ENCODE measurements at regions not wholly inside any gene's neighbourhood (a gene's known extent, or its start where the extent isn't known, plus 50 kb on each side); places are given as distances from the start of the nearest gene placed in this dataset.
"Not testable (repeated sequence)": the region's sequence is repeated elsewhere in the genome, so short reads cannot be mapped to it uniquely, and the experiment has no call there.

DNA sequence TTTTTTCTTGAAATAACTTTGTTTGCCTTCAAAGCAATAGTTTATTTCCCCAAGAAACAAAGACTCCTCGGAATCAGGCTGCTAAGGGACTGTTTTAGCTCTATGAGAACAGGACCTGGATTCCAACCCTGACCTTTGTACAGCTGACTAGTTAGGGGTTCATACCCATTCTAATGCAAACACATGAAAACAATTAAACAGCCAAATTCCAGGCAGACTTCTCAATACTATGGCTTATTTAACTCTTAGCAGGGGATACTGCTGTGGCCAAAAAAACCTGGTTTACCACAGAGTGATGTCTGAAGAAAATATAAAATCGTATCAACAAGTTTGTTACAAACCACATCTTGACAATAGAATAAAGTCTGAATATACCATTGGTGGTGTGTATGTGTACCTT lies 129.6 kb upstream of the INTU start:
- intact Hi-C loops (cut with DNase I), result no loop called here
- WGBS, 4 donors, result 57 to 68% (median 64%) methylated on average over 2 of the region's 2 CpGs
- H3K36me3 ChIP-seq (replicated peaks in 1 of 2), result no peaks in the 10 kb centered on the region
- no peak overlapping the region for H3K4me3 ChIP-seq
- TF ChIP-seq POLR2A (IDR thresholded peaks at IDR 0.05), result no peak
- TF ChIP-seq, protein P1, sequence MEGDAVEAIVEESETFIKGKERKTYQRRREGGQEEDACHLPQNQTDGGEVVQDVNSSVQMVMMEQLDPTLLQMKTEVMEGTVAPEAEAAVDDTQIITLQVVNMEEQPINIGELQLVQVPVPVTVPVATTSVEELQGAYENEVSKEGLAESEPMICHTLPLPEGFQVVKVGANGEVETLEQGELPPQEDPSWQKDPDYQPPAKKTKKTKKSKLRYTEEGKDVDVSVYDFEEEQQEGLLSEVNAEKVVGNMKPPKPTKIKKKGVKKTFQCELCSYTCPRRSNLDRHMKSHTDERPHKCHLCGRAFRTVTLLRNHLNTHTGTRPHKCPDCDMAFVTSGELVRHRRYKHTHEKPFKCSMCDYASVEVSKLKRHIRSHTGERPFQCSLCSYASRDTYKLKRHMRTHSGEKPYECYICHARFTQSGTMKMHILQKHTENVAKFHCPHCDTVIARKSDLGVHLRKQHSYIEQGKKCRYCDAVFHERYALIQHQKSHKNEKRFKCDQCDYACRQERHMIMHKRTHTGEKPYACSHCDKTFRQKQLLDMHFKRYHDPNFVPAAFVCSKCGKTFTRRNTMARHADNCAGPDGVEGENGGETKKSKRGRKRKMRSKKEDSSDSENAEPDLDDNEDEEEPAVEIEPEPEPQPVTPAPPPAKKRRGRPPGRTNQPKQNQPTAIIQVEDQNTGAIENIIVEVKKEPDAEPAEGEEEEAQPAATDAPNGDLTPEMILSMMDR (IDR thresholded peaks at IDR 0.05), result no peak
- H3K27me3 ChIP-seq, result no peaks in the 10 kb centered on the region
- H3K9me3 ChIP-seq (replicated peaks in 1 of 3), result no peaks in the 10 kb centered on the region
- H3K4me1 ChIP-seq (replicated peaks in 1 of 2), result no peaks in the 10 kb centered on the region
- no peak overlapping the region for H3K27ac ChIP-seq
- no peak for DNase-seq

DNA sequence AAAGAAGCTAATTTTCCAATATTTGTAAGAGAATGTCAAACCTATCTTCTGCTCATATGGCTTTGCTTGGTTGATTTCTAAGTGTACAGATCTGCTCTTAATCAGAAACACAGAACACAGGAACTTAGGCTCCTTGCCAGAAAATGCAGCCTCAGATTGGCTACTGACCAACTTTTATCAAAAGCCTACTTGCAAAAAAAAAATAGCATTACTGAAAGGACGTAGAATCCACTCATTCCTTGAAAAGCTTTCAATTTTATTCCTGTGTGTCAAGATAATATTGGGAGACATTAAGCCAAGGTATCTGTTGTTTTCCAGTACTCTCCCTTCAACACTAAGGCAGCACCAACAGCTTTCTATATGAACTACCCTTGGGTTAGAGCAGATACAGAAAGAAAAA lies 127.6 kb upstream of the INTU start:
- H3K27me3 ChIP-seq, result no peaks in the 10 kb centered on the region
- intact Hi-C loops (cut with DNase I), result no loop called here
- TF ChIP-seq, protein P1 (IDR thresholded peaks at IDR 0.05), result no peak
- TF ChIP-seq POLR2A (IDR thresholded peaks at IDR 0.05), result no peak
- H3K9me3 ChIP-seq (replicated peaks in 1 of 3), result no peaks in the 10 kb centered on the region
- no peak overlapping the region for H3K4me3 ChIP-seq
- peak; percentile 31 to 73 (median 49) for DNase-seq
- H3K4me1 ChIP-seq (replicated peaks in 1 of 2), result no peaks in the 10 kb centered on the region
- no peak overlapping the region for H3K27ac ChIP-seq
- no peaks in the 10 kb centered on the region for H3K36me3 ChIP-seq (replicated peaks in 1 of 2)
- 4 to 12% (median 9%) methylated on average over 1 of the region's 1 CpG for WGBS, 4 donors

DNA sequence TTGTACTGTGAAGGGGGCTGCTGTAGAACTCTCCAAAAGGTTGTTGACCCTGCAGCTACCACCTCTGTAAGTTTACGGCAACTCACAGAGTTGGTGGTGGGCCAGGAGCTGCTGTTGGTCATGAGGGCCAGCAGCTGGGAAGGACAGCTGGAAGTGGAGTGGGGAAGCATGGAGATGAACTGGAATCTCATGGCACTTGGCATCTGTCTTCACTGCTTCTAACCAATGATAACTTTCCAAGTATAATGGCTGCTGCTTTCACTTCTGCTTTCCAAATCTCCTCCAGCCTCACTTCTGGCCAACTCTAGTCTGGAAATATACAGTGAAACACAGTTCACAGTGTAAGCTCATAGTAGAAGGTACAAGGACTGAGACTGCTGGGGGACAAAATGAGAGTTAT lies 126.5 kb upstream of the INTU start:
- H3K4me1 ChIP-seq (replicated peaks in 1 of 2), result no peaks in the 10 kb centered on the region
- H3K27ac ChIP-seq, result no peak overlapping the region
- DNase-seq, result no peak
- H3K36me3 ChIP-seq (replicated peaks in 1 of 2), result no peaks in the 10 kb centered on the region
- WGBS, 4 donors, result 64 to 72% (median 69%) methylated on average over 1 of the region's 1 CpG
- TF ChIP-seq, protein P1 (IDR thresholded peaks at IDR 0.05), result no peak
- no peak for TF ChIP-seq POLR2A (IDR thresholded peaks at IDR 0.05)
- H3K27me3 ChIP-seq, result no peaks in the 10 kb centered on the region
- intact Hi-C loops (cut with DNase I), result no loop called here
- no peaks in the 10 kb centered on the region for H3K9me3 ChIP-seq (replicated peaks in 1 of 3)
- no peak overlapping the region for H3K4me3 ChIP-seq

DNA sequence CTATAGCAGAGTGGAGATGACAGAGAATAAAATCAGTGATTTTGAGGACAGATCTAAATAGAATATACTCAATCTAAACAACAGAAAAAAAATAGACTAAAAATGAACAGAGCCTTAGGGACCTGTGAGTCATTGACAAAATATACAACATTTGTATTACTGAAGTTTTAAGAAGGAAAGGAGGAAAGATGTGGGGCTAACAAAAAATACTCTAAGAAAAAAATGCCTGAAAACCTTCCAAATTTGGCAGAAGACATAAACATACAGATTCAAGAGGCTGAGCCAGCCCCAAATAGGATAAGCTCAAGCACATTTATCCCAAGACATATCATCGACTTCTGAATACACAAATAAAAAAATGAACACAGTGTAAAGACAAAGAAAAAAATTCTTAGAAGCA lies 123.6 kb upstream of the INTU start:
- H3K27me3 ChIP-seq, result no peaks in the 10 kb centered on the region
- intact Hi-C loops (cut with DNase I), result no loop called here
- no peaks in the 10 kb centered on the region for H3K4me1 ChIP-seq (replicated peaks in 1 of 2)
- no peaks in the 10 kb centered on the region for H3K9me3 ChIP-seq (replicated peaks in 1 of 3)
- no peaks in the 10 kb centered on the region for H3K36me3 ChIP-seq (replicated peaks in 1 of 2)
- WGBS, 4 donors, result 68 to 93% (median 79%) methylated on average over 1 of the region's 1 CpG
- TF ChIP-seq, protein P1 (IDR thresholded peaks at IDR 0.05), result no peak
- no peak for TF ChIP-seq POLR2A (IDR thresholded peaks at IDR 0.05)
- no peak overlapping the region for H3K4me3 ChIP-seq
- no peak for DNase-seq
- H3K27ac ChIP-seq, result no peak overlapping the region

DNA sequence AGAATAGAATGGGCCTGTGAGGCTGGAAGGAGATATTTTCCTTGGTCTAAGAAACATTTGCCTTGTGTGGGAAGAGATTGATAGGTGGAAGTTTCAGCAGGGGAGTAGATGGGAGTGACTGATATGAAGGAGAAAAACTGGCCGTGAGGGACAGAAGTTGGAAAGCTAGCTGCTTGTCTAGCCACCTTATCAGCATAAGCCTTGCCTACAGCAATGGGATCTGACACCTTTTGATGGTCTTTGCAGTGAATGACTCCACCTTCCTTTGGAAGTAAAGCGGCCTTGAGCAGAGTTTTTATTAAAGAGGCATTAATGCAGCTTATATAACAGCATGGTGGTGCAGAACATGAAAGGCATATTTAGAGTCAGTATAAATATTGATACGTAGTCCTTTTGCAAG lies 120.1 kb upstream of the INTU start:
- H3K9me3 ChIP-seq (replicated peaks in 1 of 3); intact Hi-C loops (cut with DNase I); H3K27ac ChIP-seq; H3K4me3 ChIP-seq; DNase-seq; H3K36me3 ChIP-seq (replicated peaks in 1 of 2); H3K27me3 ChIP-seq; H3K4me1 ChIP-seq (replicated peaks in 1 of 2): not testable (repeated sequence)
- WGBS, 4 donors, result 79 to 92% (median 86%) methylated on average over 3 of the region's 3 CpGs

DNA sequence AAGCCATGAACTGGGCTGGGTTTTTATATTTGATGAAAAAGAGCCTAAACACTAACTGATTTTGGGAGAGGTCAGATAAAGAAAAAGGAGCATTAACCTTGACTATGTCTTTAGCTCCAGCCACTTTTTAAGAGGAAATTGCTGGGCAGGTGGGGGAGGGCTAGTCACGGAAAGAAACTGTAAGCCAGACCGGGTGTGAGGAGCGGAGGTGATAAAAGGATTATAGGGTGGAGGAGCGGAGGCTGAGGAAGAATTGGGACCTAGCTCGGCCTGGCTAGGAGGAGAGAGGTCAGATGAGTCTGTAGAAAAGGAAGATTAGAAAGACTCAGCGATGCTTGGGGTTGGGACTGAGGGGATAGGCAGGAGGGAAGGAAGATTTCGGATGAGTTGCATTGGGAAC lies 117.5 kb upstream of the INTU start:
- intact Hi-C loops (cut with DNase I), result not testable (repeated sequence)

More for the DNA sequence above, 117.5 kb upstream of the INTU start:
- H3K27ac ChIP-seq; H3K36me3 ChIP-seq (replicated peaks in 1 of 2); H3K4me3 ChIP-seq; DNase-seq; H3K9me3 ChIP-seq (replicated peaks in 1 of 3); H3K27me3 ChIP-seq; H3K4me1 ChIP-seq (replicated peaks in 1 of 2): not testable (repeated sequence)
- 77 to 85% (median 84%) methylated on average over 7 of the region's 7 CpGs for WGBS, 4 donors
